OCI-M1 (cell line): ENCODE measurements at regions not wholly inside any gene's neighbourhood (a gene's known extent, or its start where the extent isn't known, plus 50 kb on each side); places are given as distances from the start of the nearest gene placed in this dataset.
A peak's percentile ranks its signal among the peaks of the same experiment; 100 is the strongest.

ENCODE experiments used
- DNase-seq: peaks from one replicate; lab custom pipeline; 2025; lab: John Stamatoyannopoulos, UW

GRCh38 chr4:55175779-55176231 lies 50.4 kb upstream of the KDR start:
- DNase-seq, result no peak

GRCh38 chr4:55176497-55176896 lies 51.1 kb upstream of the KDR start:
- DNase-seq, result no peak

GRCh38 chr4:55177461-55177860 lies 52.1 kb upstream of the KDR start:
- DNase-seq, result no peak

GRCh38 chr4:55178226-55179005 lies 53.0 kb upstream of the KDR start:
- DNase-seq, result no peak

- peak; percentile 29 for DNase-seq
These were observed 55.9 kb upstream of the KDR start for GRCh38 chr4:55181010-55182005.

- DNase-seq, result peak; percentile 34
These were observed 58.7 kb upstream of the KDR start for GRCh38 chr4:55183926-55184599.

- DNase-seq, result no peak
These were observed 59.5 kb upstream of the KDR start for GRCh38 chr4:55184600-55185523.

- DNase-seq, result peak; percentile 28
These were observed 60.7 kb upstream of the KDR start for GRCh38 chr4:55186123-55186522.

- DNase-seq, result no peak
These were observed 61.3 kb upstream of the KDR start for GRCh38 chr4:55186700-55187099.

GRCh38 chr4:55214172-55214571 lies 88.8 kb upstream of the KDR start:
- DNase-seq, result peak; percentile 11

GRCh38 chr4:55215087-55215486 lies 89.7 kb upstream of the KDR start:
- DNase-seq, result no peak

GRCh38 chr4:55216863-55217635 lies 91.7 kb upstream of the KDR start:
- no peak for DNase-seq

- no peak for DNase-seq
These were observed 92.6 kb upstream of the KDR start for GRCh38 chr4:55218041-55218440.

GRCh38 chr4:55237839-55238238 lies 108.2 kb upstream of the SRD5A3 start:
- DNase-seq, result no peak

- no peak for DNase-seq
These were observed 107.6 kb upstream of the SRD5A3 start for GRCh38 chr4:55238407-55238806.

- DNase-seq, result no peak
These were observed 104.6 kb upstream of the SRD5A3 start for GRCh38 chr4:55241461-55241860.

GRCh38 chr4:55242506-55242905 lies 103.5 kb upstream of the SRD5A3 start:
- no peak for DNase-seq

- no peak for DNase-seq
These were observed 98.5 kb upstream of the SRD5A3 start for GRCh38 chr4:55247521-55247920.

- no peak for DNase-seq
These were observed 97.3 kb upstream of the SRD5A3 start for GRCh38 chr4:55248756-55249155.

GRCh38 chr4:55249476-55249875 lies 96.6 kb upstream of the SRD5A3 start:
- no peak for DNase-seq
